ENCODE measurements at regions not wholly inside any gene's neighbourhood (a gene's known extent, or its start where the extent isn't known, plus 50 kb on each side); places are given as distances from the start of the nearest gene placed in this dataset.

DNA sequence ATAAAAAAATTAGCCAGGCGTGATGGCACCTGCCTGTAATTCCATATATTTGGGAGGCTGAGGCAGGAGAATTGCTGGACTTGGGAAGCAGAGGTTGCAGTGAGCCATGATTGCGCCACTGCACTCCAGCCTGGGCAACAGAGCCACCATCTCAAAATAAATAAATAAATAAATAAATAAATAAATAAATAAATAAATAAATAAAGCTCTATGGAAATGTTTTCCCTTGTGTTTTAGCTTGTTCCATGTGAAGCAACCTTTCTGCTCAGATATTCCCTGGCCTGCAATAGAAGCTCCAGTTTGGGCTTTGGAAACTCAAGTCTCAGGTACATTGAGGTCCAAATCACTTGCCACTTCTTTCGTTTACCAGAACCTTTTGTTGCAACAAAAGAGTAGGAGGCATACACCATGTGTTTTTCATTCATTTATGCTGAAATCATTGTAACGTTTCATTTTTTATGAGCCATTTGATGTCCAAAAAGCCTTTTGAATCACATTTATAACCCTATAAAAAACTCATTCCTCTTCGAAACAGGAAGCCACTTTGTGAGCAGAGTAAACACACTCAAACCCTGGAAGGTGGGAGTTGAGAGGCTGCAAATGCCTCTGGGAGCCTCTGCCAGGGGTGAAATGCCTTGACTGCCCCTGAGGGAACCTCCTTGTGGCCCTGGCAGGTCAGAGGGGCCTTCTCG is 376.6 kb upstream of the TBX3 start:
- TF ChIP-seq, protein P1, sequence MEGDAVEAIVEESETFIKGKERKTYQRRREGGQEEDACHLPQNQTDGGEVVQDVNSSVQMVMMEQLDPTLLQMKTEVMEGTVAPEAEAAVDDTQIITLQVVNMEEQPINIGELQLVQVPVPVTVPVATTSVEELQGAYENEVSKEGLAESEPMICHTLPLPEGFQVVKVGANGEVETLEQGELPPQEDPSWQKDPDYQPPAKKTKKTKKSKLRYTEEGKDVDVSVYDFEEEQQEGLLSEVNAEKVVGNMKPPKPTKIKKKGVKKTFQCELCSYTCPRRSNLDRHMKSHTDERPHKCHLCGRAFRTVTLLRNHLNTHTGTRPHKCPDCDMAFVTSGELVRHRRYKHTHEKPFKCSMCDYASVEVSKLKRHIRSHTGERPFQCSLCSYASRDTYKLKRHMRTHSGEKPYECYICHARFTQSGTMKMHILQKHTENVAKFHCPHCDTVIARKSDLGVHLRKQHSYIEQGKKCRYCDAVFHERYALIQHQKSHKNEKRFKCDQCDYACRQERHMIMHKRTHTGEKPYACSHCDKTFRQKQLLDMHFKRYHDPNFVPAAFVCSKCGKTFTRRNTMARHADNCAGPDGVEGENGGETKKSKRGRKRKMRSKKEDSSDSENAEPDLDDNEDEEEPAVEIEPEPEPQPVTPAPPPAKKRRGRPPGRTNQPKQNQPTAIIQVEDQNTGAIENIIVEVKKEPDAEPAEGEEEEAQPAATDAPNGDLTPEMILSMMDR (IDR thresholded peaks at IDR 0.05): no peak
- no peaks in the 10 kb centered on the region for H3K27me3 ChIP-seq (ENCODE audit: insufficient read depth in 3 of 3, low read length in 2 of 3)

DNA sequence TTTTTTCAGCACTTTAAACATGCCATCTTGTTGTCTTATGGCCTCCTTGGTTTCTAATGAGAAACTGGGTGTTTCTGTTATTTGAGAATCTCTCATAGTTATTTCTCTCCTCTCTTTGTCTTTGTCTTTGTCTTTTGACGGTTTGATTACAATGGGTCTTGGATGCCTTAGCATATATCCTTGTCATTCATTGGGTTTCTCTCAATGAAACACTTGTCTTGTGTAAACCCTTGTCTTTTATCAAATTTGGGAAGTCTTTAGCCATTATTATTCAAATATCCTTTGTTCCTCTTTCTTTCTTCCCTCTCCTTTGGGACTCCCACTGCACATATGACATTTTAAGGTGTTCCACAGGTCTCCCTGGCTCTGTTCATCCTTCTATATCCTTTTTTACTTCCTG is 373.5 kb upstream of the TBX3 start:
- ATAC-seq (no peak), DNase-seq (no peak)
- H3K27me3 ChIP-seq (ENCODE audit: insufficient read depth in 3 of 3, low read length in 2 of 3): no peaks in the 10 kb centered on the region
- H3K27ac ChIP-seq: no peak overlapping the region
- no peak overlapping the region for H3K4me3 ChIP-seq
- no peaks in the 10 kb centered on the region for H3K4me1 ChIP-seq
- no peaks in the 10 kb centered on the region for H3K36me3 ChIP-seq (ENCODE audit: insufficient read depth in 1 of 2, low read depth in 1 of 2)
- intact Hi-C loops (cut with DNase I): no loop called here
- H3K9me3 ChIP-seq: no peaks in the 10 kb centered on the region
- TF ChIP-seq, protein P1 (IDR thresholded peaks at IDR 0.05): no peak
- 57 to 80% (median 64%) methylated on average over 1 of the region's 1 CpG for WGBS, 3 donors

More for the DNA sequence above, 376.6 kb upstream of the TBX3 start:
- Histone ChIP-seq H3K4me3 (no peak overlapping the region), H3K27ac (no peak overlapping the region), H3K9me3 (no peaks in the 10 kb centered on the region), H3K36me3 (ENCODE audit: insufficient read depth in 1 of 2, low read depth in 1 of 2) (no peaks in the 10 kb centered on the region), H3K4me1 (no peaks in the 10 kb centered on the region)
- whole genome bisulfite sequencing, 3 donors: 89 to 90% (median 90%) methylated on average over 6 of the region's 6 CpGs
- intact Hi-C loops (cut with DNase I): no loop called here
- ATAC-seq: no peak
- no peak for DNase-seq

DNA sequence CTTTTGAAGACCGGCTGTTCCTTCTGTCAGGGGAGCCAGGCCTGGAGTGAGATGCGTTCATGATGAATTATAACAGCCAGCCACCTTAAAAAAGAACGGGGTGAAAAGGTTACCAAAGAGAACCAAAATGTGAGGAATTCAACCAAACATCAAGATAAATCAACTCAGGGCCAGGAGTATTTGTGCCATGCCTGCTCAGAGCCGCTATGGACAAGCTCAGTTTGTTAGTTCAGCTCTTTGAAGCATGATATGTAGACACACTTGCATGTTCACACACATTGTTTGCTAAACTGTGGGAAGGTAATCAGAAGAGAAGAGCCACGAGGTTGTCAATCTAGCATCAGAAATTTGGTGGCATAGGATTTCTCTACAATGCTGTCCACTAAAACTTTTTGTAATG is 367.4 kb upstream of the TBX3 start:
- H3K9me3 ChIP-seq: no peaks in the 10 kb centered on the region
- H3K4me1 ChIP-seq: no peaks in the 10 kb centered on the region
- H3K27ac ChIP-seq: no peak overlapping the region
- 27 to 35% (median 32%) methylated on average over 5 of the region's 5 CpGs for whole genome bisulfite sequencing, 3 donors
- H3K27me3 ChIP-seq (ENCODE audit: insufficient read depth in 3 of 3, low read length in 2 of 3): no peaks in the 10 kb centered on the region
- TF ChIP-seq, protein P1 (IDR thresholded peaks at IDR 0.05): no peak
- H3K4me3 ChIP-seq: no peak overlapping the region
- intact Hi-C loops (cut with DNase I): no loop called here
- ATAC-seq (no peak), DNase-seq (no peak)
- H3K36me3 ChIP-seq (ENCODE audit: insufficient read depth in 1 of 2, low read depth in 1 of 2): no peaks in the 10 kb centered on the region

DNA sequence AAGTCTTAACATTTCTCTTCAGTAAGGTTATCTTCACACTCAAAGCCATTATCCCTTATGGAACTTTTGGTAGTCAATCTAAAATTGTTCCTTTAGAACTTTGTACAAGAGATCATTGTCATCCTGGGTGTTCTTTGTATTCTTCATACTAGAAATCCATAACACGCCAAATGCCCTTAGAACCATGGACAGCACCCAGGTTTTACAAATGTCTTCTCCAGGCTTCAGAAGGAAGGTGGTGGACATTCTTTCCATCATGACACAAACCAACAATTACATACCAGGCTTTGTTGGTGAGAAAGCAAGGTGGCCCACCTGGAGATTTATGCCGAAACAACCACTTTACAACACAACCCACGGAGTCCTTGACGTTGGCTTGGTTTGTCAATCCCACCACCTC is 365.6 kb upstream of the TBX3 start:
- H3K27ac ChIP-seq: no peak overlapping the region
- ATAC-seq (no peak), DNase-seq (no peak)
- TF ChIP-seq, protein P1 (IDR thresholded peaks at IDR 0.05): no peak
- intact Hi-C loops (cut with DNase I): no loop called here
- H3K36me3 ChIP-seq (ENCODE audit: insufficient read depth in 1 of 2, low read depth in 1 of 2): no peaks in the 10 kb centered on the region
- no peak overlapping the region for H3K4me3 ChIP-seq
- H3K27me3 ChIP-seq (ENCODE audit: insufficient read depth in 3 of 3, low read length in 2 of 3): no peaks in the 10 kb centered on the region
- no peaks in the 10 kb centered on the region for H3K4me1 ChIP-seq
- no peaks in the 10 kb centered on the region for H3K9me3 ChIP-seq
- 93 to 95% (median 93%) methylated on average over 4 of the region's 4 CpGs for WGBS, 3 donors

DNA sequence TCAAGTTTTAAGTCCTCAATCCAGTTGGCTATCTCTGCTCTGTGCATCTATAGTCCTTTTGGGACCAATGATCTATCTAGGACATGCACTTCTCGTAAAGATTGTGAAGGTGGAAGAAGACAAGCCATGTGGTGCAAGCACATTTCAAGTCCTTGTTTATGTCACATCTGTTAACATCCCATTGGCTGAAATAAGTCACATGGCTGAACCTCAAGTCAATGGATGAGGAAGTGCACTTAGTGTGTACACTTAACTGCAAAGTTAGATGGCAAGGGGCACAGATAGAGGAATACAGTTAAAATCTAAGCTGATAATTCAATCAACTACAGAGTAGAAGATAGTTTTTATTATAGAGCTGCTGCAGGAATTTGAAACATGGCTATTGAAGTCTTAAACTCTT is 362.8 kb upstream of the TBX3 start:
- ATAC-seq: no peak

More for the DNA sequence above, 362.8 kb upstream of the TBX3 start:
- WGBS, 3 donors: 89 to 100% (median 93%) methylated on average over 1 of the region's 1 CpG
- Histone ChIP-seq H3K27ac (no peak overlapping the region), H3K36me3 (ENCODE audit: insufficient read depth in 1 of 2, low read depth in 1 of 2) (no peaks in the 10 kb centered on the region), H3K4me1 (no peaks in the 10 kb centered on the region), H3K9me3 (no peaks in the 10 kb centered on the region), H3K27me3 (ENCODE audit: insufficient read depth in 3 of 3, low read length in 2 of 3) (no peaks in the 10 kb centered on the region), H3K4me3 (no peak overlapping the region)
- DNase-seq: no peak
- TF ChIP-seq, protein P1 (IDR thresholded peaks at IDR 0.05): no peak
- intact Hi-C loops (cut with DNase I): no loop called here

Data from psoas muscle (tissue), 7 donors.